OCI-LY1 (cell line): ENCODE measurements at regions not wholly inside any gene's neighbourhood (a gene's known extent, or its start where the extent isn't known, plus 50 kb on each side); places are given as distances from the start of the nearest gene placed in this dataset.

Experiments
- CTCF ChIP-seq: fragments of 200-600 bp; sonication (generic), shearing (Covaris generic); IDR thresholded peaks from 2 replicates; pipeline ENCODE4 v1.5.1; 2017; ENCODE audit warnings: mild to moderate bottlenecking, antibody characterized with exemption, low read length, moderate library complexity, mixed read lengths
- EZH2 ChIP-seq: fragments of 200-600 bp; sonication (generic), shearing (Covaris generic); IDR thresholded peaks from 2 replicates; pipeline ENCODE4 v1.8.0; 2017; ENCODE audit warnings: borderline replicate concordance, mixed run types, mild to moderate bottlenecking, antibody characterized with exemption, low read length, moderate library complexity, mixed read lengths

GRCh38 chr5:143454936-143455516 lies 51.5 kb upstream of the NR3C1 start:
- TF ChIP-seq CTCF = no peak
- TF ChIP-seq EZH2 = no peak
